ENCODE measurements at regions not wholly inside any gene's neighbourhood (a gene's known extent, or its start where the extent isn't known, plus 50 kb on each side); places are given as distances from the start of the nearest gene placed in this dataset.
"Not testable (repeated sequence)": the region's sequence is repeated elsewhere in the genome, so short reads cannot be mapped to it uniquely, and the experiment has no call there.

DNA sequence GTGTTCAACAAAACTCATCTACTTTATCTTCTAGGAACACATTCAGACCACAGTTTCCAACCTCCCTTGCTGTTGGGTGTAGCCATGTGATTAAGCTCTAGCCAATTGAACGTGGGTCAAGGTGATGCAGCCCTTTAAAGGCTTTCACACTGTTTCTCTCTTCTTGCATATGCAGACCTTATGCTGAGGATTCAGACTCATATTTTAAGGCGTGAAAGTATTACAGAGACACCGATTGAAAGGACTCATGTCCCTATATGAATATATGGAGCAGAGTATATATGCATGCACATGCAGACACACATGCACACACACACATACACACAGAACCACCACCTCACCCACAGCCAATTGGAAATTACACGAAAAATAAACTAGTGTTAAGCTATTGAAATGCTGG, 214.3 kb upstream of the NR5A2 start:
- H3K36me3 ChIP-seq (ENCODE audit: insufficient read depth, low read depth, low read length), result no peaks in the 10 kb centered on the region
- no peak overlapping the region for H3K9ac ChIP-seq (ENCODE audit: low read depth, low read length)
- no peaks in the 10 kb centered on the region for H3K27me3 ChIP-seq (ENCODE audit: insufficient read depth, low read length)
- no peaks in the 10 kb centered on the region; the same call in 1 of the 2 replicates for H3K9me3 ChIP-seq (ENCODE audit: insufficient read depth, low read depth, low read length)
- peaks cover 1% of the 10 kb centered on the region; the same call in 1 of the 2 replicates for H3K4me1 ChIP-seq (ENCODE audit: insufficient read depth, low read length)
- no peak overlapping the region for H3K27ac ChIP-seq (ENCODE audit: low read length)
- no peak overlapping the region for H3K4me3 ChIP-seq (ENCODE audit: low read length)

DNA sequence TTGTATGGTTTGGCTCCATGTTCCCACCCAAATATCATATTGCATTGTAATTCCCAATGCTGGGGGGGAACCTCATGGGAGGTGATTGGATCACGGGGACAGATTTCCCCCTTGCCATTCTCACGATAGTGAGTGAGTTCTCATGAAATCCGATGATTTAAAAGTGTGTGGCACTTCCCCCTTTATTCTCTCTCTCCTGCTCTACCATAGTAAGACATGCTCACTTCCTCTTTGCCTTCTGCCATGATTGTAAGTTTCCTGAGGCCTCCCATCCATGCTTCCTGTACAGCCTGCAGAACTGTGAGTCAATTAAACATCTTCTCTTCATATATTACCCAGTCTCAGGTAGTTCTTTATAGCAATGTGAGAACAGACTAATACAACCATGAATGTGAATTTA, 211.6 kb upstream of the NR5A2 start:
- Histone ChIP-seq H3K9me3 (ENCODE audit: insufficient read depth, low read depth, low read length) (no peaks in the 10 kb centered on the region; the same call in 1 of the 2 replicates), H3K36me3 (ENCODE audit: insufficient read depth, low read depth, low read length) (no peaks in the 10 kb centered on the region), H3K9ac (ENCODE audit: low read depth, low read length) (no peak overlapping the region), H3K27me3 (ENCODE audit: insufficient read depth, low read length) (no peaks in the 10 kb centered on the region), H3K4me1 (ENCODE audit: insufficient read depth, low read length) (peaks cover 9% of the 10 kb centered on the region; the same call in 1 of the 2 replicates), H3K4me3 (ENCODE audit: low read length) (no peak overlapping the region), H3K27ac (ENCODE audit: low read length) (no peak overlapping the region)

DNA sequence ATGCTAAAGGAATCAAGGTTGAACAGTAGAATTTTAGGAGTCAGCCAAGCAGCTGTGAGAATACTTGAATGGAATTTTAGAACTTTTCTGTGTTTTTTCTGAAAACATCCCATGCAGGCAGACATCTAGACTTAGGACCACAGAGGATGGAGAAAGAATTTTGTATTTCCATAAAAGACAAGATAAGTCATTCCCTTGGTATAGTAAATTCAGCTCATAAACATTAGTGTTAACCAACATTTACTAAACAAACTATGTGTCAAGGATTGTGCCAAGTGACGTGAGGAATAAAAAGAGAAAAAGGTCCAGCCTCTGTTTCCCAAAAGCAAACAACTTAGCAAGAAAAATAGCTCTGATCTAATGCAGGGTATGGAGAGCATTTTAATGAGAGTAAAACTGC, 210.2 kb upstream of the NR5A2 start:
- Histone ChIP-seq H3K9ac (ENCODE audit: low read depth, low read length) (no peak overlapping the region), H3K36me3 (ENCODE audit: insufficient read depth, low read depth, low read length) (no peaks in the 10 kb centered on the region), H3K4me3 (ENCODE audit: low read length) (no peak overlapping the region), H3K4me1 (ENCODE audit: insufficient read depth, low read length) (peaks cover 9% of the 10 kb centered on the region; the same call in 1 of the 2 replicates), H3K27ac (ENCODE audit: low read length) (no peak overlapping the region), H3K27me3 (ENCODE audit: insufficient read depth, low read length) (no peaks in the 10 kb centered on the region), H3K9me3 (ENCODE audit: insufficient read depth, low read depth, low read length) (no peaks in the 10 kb centered on the region; the same call in 1 of the 2 replicates)

DNA sequence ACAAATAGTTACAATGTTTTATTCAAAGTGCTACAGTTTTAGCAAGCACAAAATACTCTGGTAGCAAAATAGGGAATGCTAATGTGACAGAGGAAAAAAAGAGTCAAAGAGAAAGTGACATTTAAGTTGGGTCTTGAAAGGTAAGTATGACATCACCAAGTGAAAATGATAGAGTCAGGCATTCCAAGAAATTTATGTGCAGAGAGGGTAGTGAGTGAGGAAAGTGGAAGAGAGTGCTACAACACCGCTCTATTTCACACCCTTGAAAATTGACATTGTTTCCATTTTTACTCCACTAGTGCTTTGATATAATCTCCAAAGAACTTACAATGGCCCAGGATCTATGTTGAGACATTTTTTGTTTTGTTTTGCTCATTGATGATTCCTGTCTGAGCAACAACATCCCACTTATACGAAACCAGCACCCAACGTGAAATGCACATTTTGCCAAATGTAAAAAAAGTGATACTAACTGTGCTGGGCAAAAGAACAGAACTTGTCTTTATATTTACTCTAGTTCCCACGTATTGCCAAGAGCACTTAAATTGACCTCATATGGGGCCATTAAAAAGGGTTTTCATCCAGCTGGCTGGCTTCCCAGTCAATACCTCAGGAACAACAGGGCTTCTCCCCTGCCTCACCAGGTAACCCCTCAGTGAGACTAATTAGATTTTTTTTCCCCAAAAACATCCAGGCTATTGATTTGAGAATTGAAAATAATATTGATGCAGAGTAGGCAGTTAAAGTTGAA, 206.3 kb upstream of the NR5A2 start:
- Histone ChIP-seq H3K27ac (ENCODE audit: low read length) (no peak overlapping the region), H3K9ac (ENCODE audit: low read depth, low read length) (no peak overlapping the region), H3K36me3 (ENCODE audit: insufficient read depth, low read depth, low read length) (no peaks in the 10 kb centered on the region), H3K4me3 (ENCODE audit: low read length) (no peak overlapping the region), H3K27me3 (ENCODE audit: insufficient read depth, low read length) (no peaks in the 10 kb centered on the region), H3K4me1 (ENCODE audit: insufficient read depth, low read length) (peaks cover 9% of the 10 kb centered on the region; the same call in 1 of the 2 replicates), H3K9me3 (ENCODE audit: insufficient read depth, low read depth, low read length) (no peaks in the 10 kb centered on the region)

DNA sequence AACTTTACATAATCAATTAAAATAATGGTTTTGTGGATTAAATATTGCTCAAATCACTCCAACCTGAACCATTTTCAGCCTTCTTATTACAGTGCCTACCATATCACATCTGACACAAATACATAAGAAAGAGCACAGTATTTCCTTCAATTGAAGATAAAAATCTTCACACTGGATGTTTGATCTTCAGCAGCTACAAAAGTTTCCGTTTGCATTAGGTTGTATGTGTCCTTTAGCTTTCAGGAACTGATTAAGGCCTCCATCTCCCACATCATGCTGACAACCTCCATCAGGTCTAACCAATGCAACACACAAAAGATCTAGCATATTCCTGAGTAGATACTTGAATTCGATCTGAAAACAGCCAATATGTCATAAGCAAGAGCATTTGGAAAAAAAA, 195.1 kb upstream of the NR5A2 start:
- no peak overlapping the region for H3K4me3 ChIP-seq (ENCODE audit: low read length)
- no peaks in the 10 kb centered on the region for H3K36me3 ChIP-seq (ENCODE audit: insufficient read depth, low read depth, low read length)
- H3K9ac ChIP-seq (ENCODE audit: low read depth, low read length), result no peak overlapping the region
- H3K4me1 ChIP-seq (ENCODE audit: insufficient read depth, low read length), result no peaks in the 10 kb centered on the region
- H3K27me3 ChIP-seq (ENCODE audit: insufficient read depth, low read length), result no peaks in the 10 kb centered on the region
- H3K9me3 ChIP-seq (ENCODE audit: insufficient read depth, low read depth, low read length), result no peaks in the 10 kb centered on the region
- H3K27ac ChIP-seq (ENCODE audit: low read length), result no peak overlapping the region

DNA sequence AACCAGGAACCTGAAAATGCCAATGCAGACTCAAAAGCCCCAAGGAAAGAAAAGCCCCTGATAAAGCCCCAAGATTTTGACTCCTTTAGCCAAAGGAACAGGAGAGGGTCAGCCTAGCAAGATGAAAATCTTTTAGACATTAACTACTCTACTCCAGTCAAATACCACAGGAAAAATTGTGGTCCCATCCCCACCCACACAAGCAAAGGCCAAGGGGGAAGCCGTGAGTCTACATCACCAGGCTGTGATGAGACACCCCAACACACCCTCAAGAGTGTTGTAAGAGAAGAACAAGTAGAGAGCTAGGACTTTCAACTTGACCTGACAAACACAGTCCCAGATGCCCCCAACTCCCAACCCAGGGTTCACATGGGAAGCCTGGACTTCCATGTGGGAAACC, 192.8 kb upstream of the NR5A2 start:
- no peaks in the 10 kb centered on the region for H3K36me3 ChIP-seq (ENCODE audit: insufficient read depth, low read depth, low read length)
- H3K4me1 ChIP-seq (ENCODE audit: insufficient read depth, low read length), result no peaks in the 10 kb centered on the region
- H3K27ac ChIP-seq (ENCODE audit: low read length), result no peak overlapping the region
- H3K9ac ChIP-seq (ENCODE audit: low read depth, low read length), result no peak overlapping the region
- no peak overlapping the region for H3K4me3 ChIP-seq (ENCODE audit: low read length)
- H3K27me3 ChIP-seq (ENCODE audit: insufficient read depth, low read length), result no peaks in the 10 kb centered on the region
- H3K9me3 ChIP-seq (ENCODE audit: insufficient read depth, low read depth, low read length), result no peaks in the 10 kb centered on the region

DNA sequence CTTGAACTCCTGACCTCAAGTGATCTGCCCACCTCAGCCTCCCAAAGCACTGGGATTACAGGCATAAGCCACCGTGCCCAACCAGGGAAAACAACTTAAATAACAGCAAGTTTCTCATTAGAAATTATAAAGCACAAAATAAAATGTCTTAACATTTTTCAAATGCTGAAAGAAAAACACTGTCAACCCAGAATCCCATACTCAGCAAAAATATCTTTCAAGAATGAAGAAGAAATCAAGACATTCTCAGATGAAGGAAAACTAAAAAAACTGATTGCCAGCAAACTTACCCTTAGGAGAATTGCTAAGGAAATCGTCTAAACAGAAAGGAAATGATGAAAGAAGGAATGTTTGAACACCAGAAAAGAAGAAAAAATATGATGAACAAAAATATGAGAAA, 191.1 kb upstream of the NR5A2 start:
- no peak overlapping the region for H3K27ac ChIP-seq (ENCODE audit: low read length)
- no peaks in the 10 kb centered on the region for H3K36me3 ChIP-seq (ENCODE audit: insufficient read depth, low read depth, low read length)
- no peaks in the 10 kb centered on the region for H3K27me3 ChIP-seq (ENCODE audit: insufficient read depth, low read length)
- H3K9me3 ChIP-seq (ENCODE audit: insufficient read depth, low read depth, low read length), result no peaks in the 10 kb centered on the region
- H3K4me3 ChIP-seq (ENCODE audit: low read length), result no peak overlapping the region
- H3K4me1 ChIP-seq (ENCODE audit: insufficient read depth, low read length), result no peaks in the 10 kb centered on the region
- no peak overlapping the region for H3K9ac ChIP-seq (ENCODE audit: low read depth, low read length)

DNA sequence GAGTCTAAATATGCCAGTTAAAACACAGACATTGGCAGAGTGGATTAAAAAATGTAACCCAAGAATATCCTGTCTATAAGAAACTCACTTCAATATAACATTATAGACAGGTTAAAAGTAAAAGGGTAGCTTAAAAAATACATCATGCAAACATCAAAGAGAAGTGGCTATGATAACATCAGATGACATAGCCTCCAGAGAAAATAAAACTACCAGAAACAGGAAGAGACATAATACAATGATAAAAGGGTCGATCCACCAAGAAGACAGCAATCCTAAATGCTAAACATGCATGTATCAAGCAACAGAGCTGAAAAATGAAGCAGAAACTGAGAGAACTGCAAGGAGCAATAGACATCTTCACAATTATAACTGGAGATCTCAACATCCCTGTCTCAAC, 190.2 kb upstream of the NR5A2 start:
- Histone ChIP-seq H3K4me3 (ENCODE audit: low read length) (no peak overlapping the region), H3K27ac (ENCODE audit: low read length) (no peak overlapping the region), H3K9me3 (ENCODE audit: insufficient read depth, low read depth, low read length) (no peaks in the 10 kb centered on the region), H3K4me1 (ENCODE audit: insufficient read depth, low read length) (no peaks in the 10 kb centered on the region), H3K9ac (ENCODE audit: low read depth, low read length) (no peak overlapping the region), H3K27me3 (ENCODE audit: insufficient read depth, low read length) (no peaks in the 10 kb centered on the region), H3K36me3 (ENCODE audit: insufficient read depth, low read depth, low read length) (no peaks in the 10 kb centered on the region)

DNA sequence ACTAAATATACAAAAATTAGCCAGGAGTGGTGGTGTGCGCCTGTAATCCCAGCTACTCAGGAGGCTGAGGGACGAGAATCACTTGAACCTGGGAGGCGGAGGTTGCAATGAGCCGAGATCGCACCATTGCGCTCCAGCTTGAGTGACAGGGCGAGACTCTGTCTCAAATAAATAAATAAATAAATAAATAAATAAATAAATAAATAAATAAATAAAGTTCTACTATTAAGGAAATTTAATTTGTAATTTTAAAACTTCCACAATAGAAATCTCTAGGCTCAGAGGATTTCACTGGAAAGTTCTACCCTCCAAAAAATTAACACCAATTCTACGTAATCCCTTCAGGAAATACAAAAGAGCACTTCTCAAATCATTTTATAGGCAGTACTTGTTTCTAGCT, 187.9 kb upstream of the NR5A2 start:
- H3K27ac ChIP-seq (ENCODE audit: low read length); H3K9me3 ChIP-seq (ENCODE audit: insufficient read depth, low read depth, low read length); H3K4me3 ChIP-seq (ENCODE audit: low read length); H3K27me3 ChIP-seq (ENCODE audit: insufficient read depth, low read length); H3K9ac ChIP-seq (ENCODE audit: low read depth, low read length); H3K4me1 ChIP-seq (ENCODE audit: insufficient read depth, low read length); H3K36me3 ChIP-seq (ENCODE audit: insufficient read depth, low read depth, low read length): not testable (repeated sequence)

DNA sequence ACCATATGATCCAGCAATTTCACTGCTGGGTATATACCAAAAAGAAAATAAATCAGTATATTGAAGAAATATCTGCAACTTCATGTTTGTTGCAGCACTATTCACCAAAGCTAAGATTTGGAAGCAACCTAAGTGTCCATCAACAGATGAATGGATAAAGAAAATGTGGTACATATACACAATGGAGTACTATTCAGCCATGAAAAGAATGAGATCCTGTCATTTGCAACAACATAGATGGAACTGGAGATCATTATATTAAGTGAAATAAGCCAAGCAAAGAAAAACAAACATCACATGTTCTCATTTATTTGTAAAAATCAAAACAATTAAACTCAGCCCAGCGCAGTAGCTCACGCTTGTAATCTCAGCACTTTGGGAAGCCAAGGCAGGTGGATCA, 184.4 kb upstream of the NR5A2 start:
- H3K9ac ChIP-seq (ENCODE audit: low read depth, low read length); H3K27me3 ChIP-seq (ENCODE audit: insufficient read depth, low read length); H3K27ac ChIP-seq (ENCODE audit: low read length); H3K4me1 ChIP-seq (ENCODE audit: insufficient read depth, low read length); H3K9me3 ChIP-seq (ENCODE audit: insufficient read depth, low read depth, low read length); H3K36me3 ChIP-seq (ENCODE audit: insufficient read depth, low read depth, low read length); H3K4me3 ChIP-seq (ENCODE audit: low read length): not testable (repeated sequence)

DNA sequence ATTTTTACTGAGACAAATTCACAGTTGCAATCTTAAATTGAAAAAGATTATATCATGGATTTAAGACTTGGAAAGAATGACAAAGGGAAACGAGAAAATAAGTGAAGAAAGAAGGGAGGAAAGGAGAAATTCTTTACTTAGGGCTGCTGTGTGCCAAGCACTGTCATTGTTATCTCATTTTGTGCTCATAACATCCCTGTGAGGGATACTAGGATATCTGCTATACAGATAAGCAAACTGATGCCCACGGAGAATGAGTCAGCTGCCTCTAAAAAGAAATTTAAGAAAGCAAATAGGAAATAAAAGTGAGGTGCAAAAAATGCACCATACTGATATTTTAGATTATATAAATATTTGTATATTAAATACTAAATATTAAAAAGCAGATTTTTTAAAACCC, 183.6 kb upstream of the NR5A2 start:
- Histone ChIP-seq H3K4me3 (ENCODE audit: low read length) (no peak overlapping the region), H3K27ac (ENCODE audit: low read length) (no peak overlapping the region), H3K27me3 (ENCODE audit: insufficient read depth, low read length) (no peaks in the 10 kb centered on the region), H3K9me3 (ENCODE audit: insufficient read depth, low read depth, low read length) (no peaks in the 10 kb centered on the region), H3K4me1 (ENCODE audit: insufficient read depth, low read length) (no peaks in the 10 kb centered on the region), H3K36me3 (ENCODE audit: insufficient read depth, low read depth, low read length) (no peaks in the 10 kb centered on the region), H3K9ac (ENCODE audit: low read depth, low read length) (no peak overlapping the region)

DNA sequence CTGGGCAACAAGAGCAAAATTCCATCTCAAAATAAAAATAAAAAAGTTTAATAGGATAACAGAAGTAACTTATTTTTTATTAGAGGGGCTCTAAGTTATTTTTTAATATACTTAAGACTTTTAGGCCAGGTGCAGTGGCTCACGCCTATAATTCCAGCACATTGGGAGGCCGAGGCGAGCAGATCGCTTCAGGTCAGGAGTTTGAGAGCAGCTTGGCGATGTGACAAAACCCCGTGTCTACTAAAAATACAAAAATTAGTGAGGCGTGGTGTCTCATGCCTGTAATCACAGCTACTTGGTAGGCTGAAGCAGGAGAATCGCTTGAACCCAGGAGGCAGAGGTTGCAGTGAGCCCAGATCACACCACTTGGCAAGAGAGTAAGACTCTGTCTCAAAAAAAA, 180.5 kb upstream of the NR5A2 start:
- Histone ChIP-seq H3K9ac (ENCODE audit: low read depth, low read length) (no peak overlapping the region), H3K36me3 (ENCODE audit: insufficient read depth, low read depth, low read length) (no peaks in the 10 kb centered on the region), H3K9me3 (ENCODE audit: insufficient read depth, low read depth, low read length) (no peaks in the 10 kb centered on the region), H3K27me3 (ENCODE audit: insufficient read depth, low read length) (no peaks in the 10 kb centered on the region), H3K27ac (ENCODE audit: low read length) (no peak overlapping the region), H3K4me3 (ENCODE audit: low read length) (no peak overlapping the region), H3K4me1 (ENCODE audit: insufficient read depth, low read length) (no peaks in the 10 kb centered on the region)

All from iPS-20b (cell line).